ENCODE measurements at regions not wholly inside any gene's neighbourhood (a gene's known extent, or its start where the extent isn't known, plus 50 kb on each side); places are given as distances from the start of the nearest gene placed in this dataset.

DNA sequence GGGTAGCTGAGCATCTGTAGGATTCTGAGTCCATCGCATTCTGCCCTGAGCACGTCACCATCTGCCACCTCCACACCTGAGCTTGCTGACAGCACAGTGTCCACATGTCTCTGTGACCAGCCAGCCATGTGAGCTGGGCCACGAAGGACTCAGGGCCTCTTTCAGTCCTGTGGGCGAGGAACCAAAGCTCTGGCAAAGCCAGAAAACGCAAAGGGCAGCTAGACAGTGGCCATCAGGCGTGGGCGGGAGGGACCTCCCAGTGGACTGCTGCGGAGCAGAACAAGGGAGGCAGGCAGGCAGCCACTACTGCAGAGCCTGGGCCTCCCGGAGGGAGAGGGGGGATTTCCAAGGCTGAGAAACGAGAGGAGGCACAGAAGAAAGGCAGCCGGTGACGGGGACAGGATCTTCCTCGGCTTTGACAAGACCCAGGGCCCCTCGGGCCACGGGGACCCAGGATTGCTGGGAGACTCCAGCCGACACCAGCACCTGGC, 274.6 kb upstream of the SALL3 start:
- no peak for DNase-seq (ENCODE audit: low read depth)
- no peak overlapping the region for H3K4me3 ChIP-seq (ENCODE audit: control insufficient read depth, low read depth, low read length)
- TF ChIP-seq CTCF (IDR thresholded peaks at IDR 0.05; ENCODE audit: control insufficient read depth, insufficient read depth, low read depth, low read length, missing control alignments) = no peak

- H3K4me3 ChIP-seq (ENCODE audit: control insufficient read depth, low read depth, low read length) = no peak overlapping the region
- no peak for DNase-seq (ENCODE audit: low read depth)
- no peak for TF ChIP-seq CTCF (IDR thresholded peaks at IDR 0.05; ENCODE audit: control insufficient read depth, insufficient read depth, low read depth, low read length, missing control alignments)
These were observed 270.3 kb upstream of the SALL3 start for GRCh38 chr18:78709261-78709809.

GRCh38 chr18:78711316-78711715, 268.3 kb upstream of the SALL3 start:
- no peak for DNase-seq (ENCODE audit: low read depth)
- no peak overlapping the region for H3K4me3 ChIP-seq (ENCODE audit: control insufficient read depth, low read depth, low read length)
- TF ChIP-seq CTCF (IDR thresholded peaks at IDR 0.05; ENCODE audit: control insufficient read depth, insufficient read depth, low read depth, low read length, missing control alignments) = no peak

DNA sequence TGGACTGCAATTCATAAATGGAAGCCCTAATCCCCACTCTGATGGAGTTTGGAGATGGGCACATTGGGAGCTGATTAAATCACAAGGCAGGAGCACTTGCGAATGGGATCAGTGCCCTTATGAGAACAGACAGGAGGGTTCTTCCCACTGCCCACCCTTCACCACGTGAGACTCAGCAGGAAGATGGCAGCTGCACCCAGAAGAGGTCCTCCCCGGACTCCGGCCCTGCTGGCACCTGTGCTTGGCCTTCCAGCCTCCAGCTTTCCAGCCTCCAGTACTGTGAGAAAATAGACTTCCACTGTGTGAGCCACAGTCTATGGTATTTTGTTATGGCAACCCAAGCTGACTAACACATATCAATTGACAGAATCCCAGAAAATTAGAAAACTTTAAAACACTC, 267.6 kb upstream of the SALL3 start:
- TF ChIP-seq CTCF (IDR thresholded peaks at IDR 0.05; ENCODE audit: control insufficient read depth, insufficient read depth, low read depth, low read length, missing control alignments) = no peak
- no peak overlapping the region for H3K4me3 ChIP-seq (ENCODE audit: control insufficient read depth, low read depth, low read length)

GRCh38 chr18:78713069-78713468, 266.5 kb upstream of the SALL3 start:
- TF ChIP-seq CTCF (IDR thresholded peaks at IDR 0.05; ENCODE audit: control insufficient read depth, insufficient read depth, low read depth, low read length, missing control alignments) = no peak
- DNase-seq (ENCODE audit: low read depth) = no peak
- no peak overlapping the region for H3K4me3 ChIP-seq (ENCODE audit: control insufficient read depth, low read depth, low read length)

More for the DNA sequence above, 267.6 kb upstream of the SALL3 start:
- DNase-seq (ENCODE audit: low read depth) = no peak

GRCh38 chr18:78713726-78714125, 265.9 kb upstream of the SALL3 start:
- no peak for DNase-seq (ENCODE audit: low read depth)
- H3K4me3 ChIP-seq (ENCODE audit: control insufficient read depth, low read depth, low read length) = no peak overlapping the region
- no peak for TF ChIP-seq CTCF (IDR thresholded peaks at IDR 0.05; ENCODE audit: control insufficient read depth, insufficient read depth, low read depth, low read length, missing control alignments)

DNA sequence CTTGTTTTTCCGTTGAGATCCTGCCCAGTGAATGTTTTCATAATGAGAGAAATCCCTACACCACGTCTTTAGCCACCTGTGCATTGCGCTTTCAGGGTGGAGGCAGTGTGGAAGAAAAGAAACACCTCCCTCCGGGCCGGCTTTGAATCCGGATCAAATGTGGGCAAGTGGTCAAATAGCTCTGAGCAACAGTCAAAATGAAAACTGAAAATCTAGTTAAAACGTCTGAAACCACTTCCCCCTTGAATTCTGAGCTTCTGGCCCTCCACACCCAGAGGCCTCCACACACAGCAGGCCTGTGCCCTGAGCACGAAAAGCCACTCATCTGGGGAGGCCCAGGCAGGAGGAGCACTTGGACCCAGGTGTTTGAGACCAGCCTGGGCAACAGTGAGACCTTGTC, 263.6 kb upstream of the SALL3 start:
- no peak for TF ChIP-seq CTCF (IDR thresholded peaks at IDR 0.05; ENCODE audit: control insufficient read depth, insufficient read depth, low read depth, low read length, missing control alignments)
- DNase-seq (ENCODE audit: low read depth) = no peak
- no peak overlapping the region for H3K4me3 ChIP-seq (ENCODE audit: control insufficient read depth, low read depth, low read length)

Data from AG09309 (cell line).